Activated naive CD8-positive, alpha-beta T cell treated with anti-CD3 and anti-CD28 coated beads, Interleukin-2, amount 10 ng/mL, durations not matched to agents 7 days and 5 days (primary cell): ENCODE measurements at regions not wholly inside any gene's neighbourhood (a gene's known extent, or its start where the extent isn't known, plus 50 kb on each side); places are given as distances from the start of the nearest gene placed in this dataset.

ENCODE experiments used
- ATAC-seq: fragments of 150-1000 bp; cut with Tn5 transposase; one replicate; pipeline ENCODE4 v1.10.0; 2021; ENCODE audit warnings: low read depth, moderate library complexity
- POLR2A ChIA-PET: fragments of 350-600 bp; sonication (Branson Sonifier 250); formaldehyde crosslinking; loops from one replicate; lab custom pipeline; 2021; ENCODE audit warnings: antibody characterized with exemption; lab: Charles Lee
- DNase-seq: peaks from one replicate; pipeline ENCODE4 v3.0.0; 2021
- H3K27ac Mint-ChIP-seq: one replicate; pipeline ENCODE4 v1.8.0; 2022; ENCODE audit warnings: mild to moderate bottlenecking, mixed read lengths
- H3K27me3 Mint-ChIP-seq: one replicate; pipeline ENCODE4 v1.8.0; 2022; ENCODE audit warnings: mild to moderate bottlenecking, moderate library complexity, mixed read lengths
- H3K36me3 Mint-ChIP-seq: one replicate; pipeline ENCODE4 v1.8.0; 2021; ENCODE audit warnings: mild to moderate bottlenecking, mixed read lengths
- H3K4me1 Mint-ChIP-seq: one replicate; pipeline ENCODE4 v1.8.0; 2021; ENCODE audit warnings: mixed read lengths
- H3K4me3 Mint-ChIP-seq: one replicate; pipeline ENCODE4 v1.8.0; 2022; ENCODE audit warnings: mild to moderate bottlenecking, moderate library complexity, mixed read lengths
- H3K9me3 Mint-ChIP-seq: one replicate; pipeline ENCODE4 v1.8.0; 2021; ENCODE audit warnings: mixed read lengths

DNA sequence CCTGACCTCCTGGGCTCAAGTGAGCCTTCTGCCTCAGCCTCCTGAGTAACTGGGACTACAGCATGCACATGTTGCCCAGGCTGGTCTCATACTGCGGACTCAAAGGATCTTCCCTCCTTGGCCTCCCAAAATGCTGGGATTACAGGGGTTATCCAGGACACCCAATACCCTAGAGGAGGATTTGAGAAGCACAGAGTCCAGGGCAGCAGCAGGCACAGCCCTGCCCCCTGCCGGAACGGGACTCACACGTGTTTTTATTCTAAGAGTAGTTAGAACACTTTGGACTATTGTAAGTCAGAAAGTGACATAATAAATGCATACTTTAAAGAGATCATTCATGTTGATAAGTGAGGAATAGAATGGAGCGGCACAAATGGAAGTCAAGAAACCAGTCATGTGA lies 80.2 kb downstream of the C6orf118 start:
- H3K27me3 Mint-ChIP-seq: no peaks in the 10 kb centered on the region
- ATAC-seq: no peak
- POLR2A ChIA-PET: no interaction called here
- DNase-seq: no peak
- H3K4me1 Mint-ChIP-seq: no peaks in the 10 kb centered on the region
- H3K27ac Mint-ChIP-seq: no peak overlapping the region
- no peak overlapping the region for H3K4me3 Mint-ChIP-seq
- peaks cover 2% of the 10 kb centered on the region for H3K9me3 Mint-ChIP-seq
- no peaks in the 10 kb centered on the region for H3K36me3 Mint-ChIP-seq

DNA sequence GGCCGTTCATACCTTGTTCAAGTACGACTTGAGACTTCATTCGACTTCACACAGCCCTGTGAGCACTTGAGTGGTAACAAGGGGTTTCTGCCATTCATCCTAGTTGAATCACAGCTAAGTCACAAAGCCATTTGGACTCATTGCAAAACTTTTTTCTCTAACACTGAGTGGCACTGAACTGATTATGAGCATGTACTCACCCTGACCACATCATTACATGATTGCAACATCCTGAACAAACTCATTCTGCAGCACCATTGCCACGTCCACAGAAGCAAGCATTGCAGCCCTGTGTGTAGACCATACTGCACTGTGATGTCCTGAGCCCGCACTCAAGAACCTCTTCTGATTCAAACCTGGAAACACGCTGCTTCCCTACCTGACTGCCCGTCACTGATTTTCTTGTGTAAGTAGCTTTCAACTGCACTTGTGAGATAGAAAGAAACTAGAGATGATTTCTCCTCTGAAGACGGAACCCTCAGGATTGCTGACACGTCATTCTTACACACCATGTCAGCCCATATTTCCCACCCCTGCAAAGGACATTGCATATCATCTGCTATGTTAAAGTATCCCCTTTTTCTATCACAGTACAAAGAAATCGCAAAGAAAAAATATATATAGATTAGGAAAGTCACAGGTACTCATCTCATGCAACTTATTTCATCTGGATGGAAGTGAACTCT lies 81.6 kb downstream of the C6orf118 start:
- no peak overlapping the region for H3K27ac Mint-ChIP-seq
- DNase-seq (no peak), ATAC-seq (no peak)
- peaks cover 5% of the 10 kb centered on the region for H3K9me3 Mint-ChIP-seq
- H3K4me3 Mint-ChIP-seq: no peak overlapping the region
- H3K4me1 Mint-ChIP-seq: no peaks in the 10 kb centered on the region
- H3K36me3 Mint-ChIP-seq: no peaks in the 10 kb centered on the region
- H3K27me3 Mint-ChIP-seq: no peaks in the 10 kb centered on the region
- POLR2A ChIA-PET: no interaction called here

DNA sequence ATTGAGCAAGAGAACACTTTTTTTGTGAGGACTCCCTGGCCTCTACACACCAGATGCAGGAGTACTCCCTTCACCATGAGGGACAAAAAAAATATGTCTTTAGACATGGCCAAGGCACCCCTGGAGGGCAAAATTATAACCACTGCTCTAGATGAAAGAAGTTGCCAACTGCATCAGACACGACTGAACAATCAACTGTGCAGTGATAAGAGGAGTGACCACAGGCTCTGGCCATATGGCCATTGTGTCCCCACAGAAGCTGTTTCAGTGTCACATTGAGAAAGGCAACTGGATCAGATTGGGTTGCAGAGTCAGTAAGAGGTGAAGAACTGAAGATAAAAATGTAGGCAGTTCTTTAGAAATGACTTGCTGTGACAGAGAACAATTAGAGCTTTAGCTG lies 85.7 kb downstream of the C6orf118 start:
- Mint-ChIP-seq H3K36me3 (no peaks in the 10 kb centered on the region), H3K4me1 (no peaks in the 10 kb centered on the region), H3K27me3 (no peaks in the 10 kb centered on the region), H3K27ac (no peak overlapping the region), H3K9me3 (peaks cover 6% of the 10 kb centered on the region), H3K4me3 (no peak overlapping the region)
- ATAC-seq (no peak), DNase-seq (no peak)
- POLR2A ChIA-PET: no interaction called here

DNA sequence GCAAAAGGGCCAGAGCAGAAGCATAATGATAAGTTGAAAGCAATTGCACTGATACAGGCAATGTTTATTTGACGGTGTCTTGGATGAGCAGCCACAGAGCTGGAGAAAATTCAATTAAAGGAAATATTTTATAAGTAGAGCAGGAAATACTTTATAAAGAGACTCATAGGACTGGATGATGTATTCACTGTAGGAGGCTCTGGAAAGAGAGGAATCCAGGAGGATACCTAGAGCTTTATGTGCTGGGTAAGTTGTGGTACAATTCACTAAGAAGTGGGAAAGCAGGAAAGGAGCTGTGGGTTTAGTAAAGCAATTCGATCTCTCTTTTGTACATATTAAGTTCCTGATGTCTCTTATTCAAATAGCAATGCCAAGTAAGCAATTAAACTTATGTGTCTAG lies 86.3 kb downstream of the C6orf118 start:
- POLR2A ChIA-PET: no interaction called here
- H3K9me3 Mint-ChIP-seq: peaks cover 6% of the 10 kb centered on the region

DNA sequence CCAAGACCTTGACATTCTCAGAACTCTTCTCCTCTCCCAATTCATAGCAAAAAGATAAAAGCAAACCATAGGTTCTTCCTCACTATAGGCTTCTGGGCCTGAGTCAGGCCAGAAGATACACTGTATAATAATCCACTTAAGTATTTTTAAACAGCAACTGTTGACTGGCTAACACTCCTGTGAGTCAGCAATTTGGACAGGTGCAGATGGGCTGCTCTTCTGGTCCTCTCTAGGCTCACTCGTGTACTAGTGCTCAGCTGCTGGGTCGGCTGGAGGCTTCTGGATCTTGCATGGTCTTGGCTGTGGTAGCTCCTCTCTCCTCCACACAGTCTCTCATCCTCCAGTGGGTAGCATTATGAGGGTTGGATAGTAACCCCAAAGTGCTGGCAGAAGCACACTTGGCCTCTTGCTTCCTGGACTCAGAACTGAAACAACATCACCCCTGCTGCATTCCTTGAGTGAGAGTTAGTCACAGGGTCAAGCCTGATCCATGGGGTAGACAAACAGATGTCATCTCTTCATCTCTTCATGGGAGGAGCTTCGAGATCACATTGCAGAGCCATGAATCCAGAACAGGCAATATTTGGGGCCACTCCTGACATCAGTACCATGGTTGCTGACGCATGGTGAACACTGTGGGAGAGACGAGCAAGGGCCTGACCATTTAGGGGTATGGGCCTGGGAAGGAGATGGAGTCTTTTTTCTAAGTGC lies 86.9 kb downstream of the C6orf118 start:
- POLR2A ChIA-PET: no interaction called here

More for the DNA sequence above, 86.3 kb downstream of the C6orf118 start:
- Mint-ChIP-seq H3K27me3 (no peaks in the 10 kb centered on the region), H3K4me1 (no peaks in the 10 kb centered on the region), H3K27ac (no peak overlapping the region), H3K36me3 (no peaks in the 10 kb centered on the region), H3K4me3 (no peak overlapping the region)
- DNase-seq (no peak), ATAC-seq (no peak)

DNA sequence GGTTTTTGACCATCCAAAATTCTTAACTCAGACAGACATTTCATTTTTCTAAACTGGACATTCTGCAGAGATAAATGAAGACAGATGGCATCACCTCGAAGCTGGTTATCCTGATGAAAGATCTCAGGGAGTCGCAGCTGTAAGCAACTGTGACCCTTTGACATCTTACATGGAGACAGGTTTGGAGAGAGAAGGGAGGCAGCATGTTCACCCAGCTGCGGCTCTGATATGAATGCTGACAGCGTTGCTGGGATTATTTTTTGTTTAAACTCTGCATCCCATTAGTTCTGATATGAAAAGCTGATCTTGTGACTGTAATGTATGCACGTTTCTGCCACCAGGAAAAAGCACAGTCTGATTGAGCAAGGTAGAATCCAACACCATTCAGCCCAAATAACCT lies 89.4 kb downstream of the C6orf118 start:
- POLR2A ChIA-PET: no interaction called here
- Mint-ChIP-seq H3K4me3 (no peak overlapping the region), H3K27me3 (no peaks in the 10 kb centered on the region), H3K9me3 (peaks cover 4% of the 10 kb centered on the region), H3K4me1 (no peaks in the 10 kb centered on the region), H3K36me3 (no peaks in the 10 kb centered on the region), H3K27ac (no peak overlapping the region)
- DNase-seq (no peak), ATAC-seq (no peak)

More for the DNA sequence above, 86.9 kb downstream of the C6orf118 start:
- Mint-ChIP-seq H3K27ac (no peak overlapping the region), H3K9me3 (peaks cover 6% of the 10 kb centered on the region), H3K27me3 (no peaks in the 10 kb centered on the region), H3K4me1 (no peaks in the 10 kb centered on the region), H3K36me3 (no peaks in the 10 kb centered on the region), H3K4me3 (no peak overlapping the region)
- ATAC-seq (no peak), DNase-seq (no peak)

DNA sequence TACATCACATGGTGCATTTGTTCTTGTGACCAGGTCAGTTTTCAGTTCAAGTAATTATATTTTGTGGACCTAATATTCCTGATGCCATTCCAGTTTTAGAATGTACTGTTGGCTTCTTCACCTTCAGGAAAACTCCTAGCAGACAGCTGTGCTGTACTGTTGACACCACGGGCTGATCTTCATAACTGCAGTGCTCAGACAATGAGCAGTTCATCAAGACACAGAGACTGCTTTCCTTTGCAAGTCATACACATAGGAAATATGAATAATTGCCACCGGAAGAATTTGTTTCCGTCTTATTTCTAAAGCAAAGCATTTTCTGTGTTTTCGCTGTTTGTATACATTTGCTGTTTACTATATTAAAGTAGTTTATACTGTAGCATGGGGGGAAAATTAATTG lies 89.8 kb downstream of the C6orf118 start:
- H3K27ac Mint-ChIP-seq: no peak overlapping the region
- ATAC-seq: no peak
- H3K36me3 Mint-ChIP-seq: no peaks in the 10 kb centered on the region
- H3K9me3 Mint-ChIP-seq: peaks cover 6% of the 10 kb centered on the region
- no peak for DNase-seq
- H3K27me3 Mint-ChIP-seq: no peaks in the 10 kb centered on the region
- no peaks in the 10 kb centered on the region for H3K4me1 Mint-ChIP-seq
- POLR2A ChIA-PET: no interaction called here
- H3K4me3 Mint-ChIP-seq: no peak overlapping the region

DNA sequence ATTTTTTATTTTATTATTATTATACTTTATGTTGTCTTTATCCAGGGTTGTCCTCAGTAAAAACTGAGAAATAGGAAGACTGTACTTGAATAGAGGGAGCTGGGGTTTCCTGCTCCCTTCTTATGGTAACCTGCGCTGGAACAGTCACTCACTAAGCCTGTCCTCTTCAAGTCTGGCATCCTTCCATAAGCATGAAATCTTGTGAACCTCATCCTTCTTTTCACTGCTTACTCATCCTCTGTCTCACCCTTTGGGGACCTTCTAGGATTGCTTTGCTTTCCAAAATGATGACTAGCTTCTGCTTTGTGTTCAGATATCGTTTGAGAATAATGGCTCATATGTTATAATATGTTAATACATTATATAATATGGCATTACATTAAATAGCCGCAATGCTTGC lies 90.6 kb downstream of the C6orf118 start:
- no peaks in the 10 kb centered on the region for H3K4me1 Mint-ChIP-seq
- no peak for ATAC-seq
- no peaks in the 10 kb centered on the region for H3K36me3 Mint-ChIP-seq
- no peak for DNase-seq
- H3K4me3 Mint-ChIP-seq: no peak overlapping the region
- POLR2A ChIA-PET: no interaction called here
- no peak overlapping the region for H3K27ac Mint-ChIP-seq
- H3K27me3 Mint-ChIP-seq: no peaks in the 10 kb centered on the region
- peaks cover 7% of the 10 kb centered on the region for H3K9me3 Mint-ChIP-seq

DNA sequence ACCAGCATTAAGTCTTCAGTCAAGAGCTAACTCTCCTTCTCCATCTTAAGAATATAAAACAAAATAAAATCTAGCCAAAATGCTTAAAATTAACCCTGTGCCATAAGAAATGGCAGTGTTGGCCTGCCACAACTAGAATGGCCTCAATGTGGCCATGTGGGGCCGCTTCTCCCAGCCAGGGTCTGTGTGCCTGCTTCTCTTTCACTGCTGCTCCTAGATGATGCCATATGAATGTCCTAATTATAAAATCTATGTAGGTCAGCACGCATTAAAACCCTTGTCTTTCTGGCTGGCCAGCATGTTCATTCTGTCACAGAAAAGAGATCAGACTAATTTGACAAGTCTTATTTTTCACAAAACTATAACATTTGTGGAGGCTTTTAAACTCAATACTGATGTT lies 102.6 kb downstream of the C6orf118 start:
- Mint-ChIP-seq H3K27me3 (no peaks in the 10 kb centered on the region), H3K27ac (no peak overlapping the region), H3K36me3 (no peaks in the 10 kb centered on the region), H3K4me3 (no peak overlapping the region), H3K4me1 (no peaks in the 10 kb centered on the region), H3K9me3 (no peaks in the 10 kb centered on the region)
- POLR2A ChIA-PET: no interaction called here
- ATAC-seq (no peak), DNase-seq (no peak)

DNA sequence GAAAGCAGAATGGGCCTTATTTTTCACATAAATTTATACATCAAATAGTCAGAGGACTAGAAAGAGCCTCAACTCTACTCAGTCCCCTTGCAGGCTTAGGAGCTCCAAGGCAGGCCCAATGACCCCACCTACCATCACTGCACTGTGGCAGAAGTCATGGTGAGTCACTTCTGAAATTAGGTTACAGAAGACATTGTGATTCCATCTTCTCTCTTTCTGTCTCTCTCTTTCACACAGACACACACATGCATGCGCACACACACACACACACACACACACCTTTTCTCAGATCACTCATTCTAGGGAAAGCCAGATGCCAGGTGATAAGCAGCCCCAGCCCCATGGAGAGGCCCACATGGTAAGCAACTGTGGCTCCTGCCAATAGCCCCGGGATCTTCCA lies 103.8 kb downstream of the C6orf118 start:
- H3K4me1 Mint-ChIP-seq: no peaks in the 10 kb centered on the region
- H3K9me3 Mint-ChIP-seq: no peaks in the 10 kb centered on the region
- POLR2A ChIA-PET: no interaction called here
- no peak for ATAC-seq
- no peaks in the 10 kb centered on the region for H3K36me3 Mint-ChIP-seq
- H3K27ac Mint-ChIP-seq: no peak overlapping the region
- H3K27me3 Mint-ChIP-seq: no peaks in the 10 kb centered on the region
- no peak overlapping the region for H3K4me3 Mint-ChIP-seq
- no peak for DNase-seq

DNA sequence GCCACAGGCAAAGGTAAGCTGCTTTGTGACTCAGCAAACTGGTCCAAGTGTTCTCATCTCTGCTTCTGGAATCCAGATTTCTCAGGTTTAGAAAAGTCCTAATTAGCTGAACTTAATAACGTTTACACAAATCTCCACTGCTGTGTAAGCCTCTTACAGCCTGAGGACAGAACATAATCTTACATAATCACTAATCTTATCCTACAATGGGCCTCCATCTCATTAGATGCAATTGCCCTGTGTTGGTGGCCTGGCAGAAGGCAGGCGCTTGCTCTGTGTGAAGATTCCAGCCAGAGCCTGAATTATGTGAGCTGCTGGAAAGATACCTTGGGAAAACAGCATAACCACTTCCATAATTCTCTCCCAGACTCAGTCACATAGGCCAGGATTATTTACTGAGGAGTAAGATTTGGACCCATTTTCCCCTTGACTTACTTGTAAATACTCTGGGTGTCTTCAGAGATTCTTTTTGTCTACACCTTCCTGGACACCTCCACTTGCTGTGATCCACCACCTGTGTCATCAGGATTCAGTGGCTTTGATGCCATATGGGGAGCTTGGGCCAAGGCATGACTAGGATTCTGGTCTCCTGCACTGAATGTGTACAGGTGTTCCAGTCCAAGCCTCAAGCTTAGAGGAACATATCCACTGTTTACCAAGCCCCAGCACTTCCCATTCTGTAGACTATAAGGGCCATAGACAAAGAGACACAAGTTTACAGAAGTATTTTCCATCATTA lies 104.4 kb downstream of the C6orf118 start:
- H3K4me3 Mint-ChIP-seq: no peak overlapping the region
- POLR2A ChIA-PET: no interaction called here
- no peak overlapping the region for H3K27ac Mint-ChIP-seq
- no peaks in the 10 kb centered on the region for H3K27me3 Mint-ChIP-seq
- DNase-seq: no peak
- no peaks in the 10 kb centered on the region for H3K36me3 Mint-ChIP-seq
- H3K9me3 Mint-ChIP-seq: no peaks in the 10 kb centered on the region
- no peaks in the 10 kb centered on the region for H3K4me1 Mint-ChIP-seq
- no peak for ATAC-seq

DNA sequence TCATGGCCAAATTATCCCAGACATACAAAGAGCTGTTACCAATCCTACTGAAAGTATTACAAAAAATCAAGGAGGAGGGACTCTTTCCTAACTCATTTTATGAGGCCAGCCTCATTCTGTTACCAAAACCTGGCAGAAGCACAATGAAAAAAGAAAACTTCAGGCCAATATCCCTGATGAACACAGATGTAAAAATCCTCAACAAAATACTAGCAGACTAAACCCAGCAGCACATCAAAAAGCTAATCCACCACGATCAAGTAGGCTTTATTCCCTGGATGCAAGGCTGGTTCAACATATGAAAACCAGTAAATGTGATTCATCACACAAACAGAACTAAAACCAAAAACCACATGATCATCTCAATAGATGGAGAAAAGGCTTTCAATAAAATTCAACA lies 109.2 kb downstream of the C6orf118 start:
- Mint-ChIP-seq H3K36me3 (no peaks in the 10 kb centered on the region), H3K4me1 (no peaks in the 10 kb centered on the region), H3K4me3 (no peak overlapping the region), H3K27ac (no peak overlapping the region), H3K27me3 (no peaks in the 10 kb centered on the region), H3K9me3 (peaks cover 3% of the 10 kb centered on the region)
- ATAC-seq (no peak), DNase-seq (no peak)
- POLR2A ChIA-PET: no interaction called here

DNA sequence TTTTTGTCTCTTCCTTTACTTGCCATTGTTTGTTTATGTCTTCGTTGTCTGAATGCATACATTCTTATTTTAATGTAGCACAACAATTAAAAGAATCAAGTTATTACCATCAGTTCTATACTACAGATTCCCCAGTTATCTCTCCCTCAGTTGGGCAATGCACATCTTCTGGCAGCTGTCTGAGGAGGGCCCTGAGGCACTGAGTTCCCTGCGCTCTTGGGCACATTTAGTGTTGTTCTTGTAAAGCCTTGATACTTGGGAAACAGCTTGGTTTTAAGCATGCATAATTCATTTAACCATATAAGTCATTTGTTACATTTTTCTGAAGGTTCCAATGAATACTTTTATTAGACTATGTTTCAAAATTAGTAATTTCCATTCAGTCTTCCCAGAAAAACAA lies 117.9 kb downstream of the C6orf118 start:
- no peaks in the 10 kb centered on the region for H3K4me1 Mint-ChIP-seq
- no peak overlapping the region for H3K27ac Mint-ChIP-seq
- H3K27me3 Mint-ChIP-seq: no peaks in the 10 kb centered on the region
- ATAC-seq: no peak
- DNase-seq: no peak
- H3K36me3 Mint-ChIP-seq: no peaks in the 10 kb centered on the region
- H3K9me3 Mint-ChIP-seq: peaks cover 7% of the 10 kb centered on the region
- H3K4me3 Mint-ChIP-seq: no peak overlapping the region
- POLR2A ChIA-PET: no interaction called here
